Testis (tissue), 2 donors: ENCODE measurements at regions not wholly inside any gene's neighbourhood (a gene's known extent, or its start where the extent isn't known, plus 50 kb on each side); places are given as distances from the start of the nearest gene placed in this dataset.

Experiments used
- POLR2A ChIP-seq: fragments of 450-650 bp; IDR thresholded peaks from one replicate; pipeline ENCODE4 v1.6.1; 2017; ENCODE audit warnings: antibody characterized with exemption, mild to moderate bottlenecking, moderate library complexity
- TF ChIP-seq, protein P1 (sequence below), 3 experiments: fragments of 450-650 bp in 2 of 3; fragments of 200-600 bp in 1 of 3; sonication (generic) in 1 of 3; IDR thresholded peaks; one replicate each; pipeline ENCODE4 v1.5.1; 2016 to 2019; ENCODE audit warnings: antibody characterized with exemption in 3 of 3, mild to moderate bottlenecking in 2 of 3, moderate library complexity in 1 of 3

DNA sequence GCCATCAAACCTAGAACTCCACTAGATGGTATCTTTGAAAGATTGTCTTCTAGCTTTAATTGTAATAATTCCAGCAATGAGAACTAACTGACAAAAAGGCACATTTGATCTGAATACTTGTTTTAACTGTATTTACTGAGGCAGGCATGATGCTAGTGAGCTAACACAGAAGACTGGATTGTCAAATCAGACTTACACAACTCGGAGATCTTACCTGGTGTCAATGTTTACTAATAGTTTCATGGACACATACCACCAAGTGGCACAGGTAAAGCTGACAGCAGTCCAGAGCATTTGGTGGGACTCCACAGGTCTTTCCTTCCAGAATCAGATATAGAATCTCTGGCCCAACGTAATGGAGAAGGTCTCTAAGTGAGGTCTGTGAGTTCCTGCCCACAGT, 229.9 kb upstream of the BOD1L1 start:
- TF ChIP-seq, protein P1, sequence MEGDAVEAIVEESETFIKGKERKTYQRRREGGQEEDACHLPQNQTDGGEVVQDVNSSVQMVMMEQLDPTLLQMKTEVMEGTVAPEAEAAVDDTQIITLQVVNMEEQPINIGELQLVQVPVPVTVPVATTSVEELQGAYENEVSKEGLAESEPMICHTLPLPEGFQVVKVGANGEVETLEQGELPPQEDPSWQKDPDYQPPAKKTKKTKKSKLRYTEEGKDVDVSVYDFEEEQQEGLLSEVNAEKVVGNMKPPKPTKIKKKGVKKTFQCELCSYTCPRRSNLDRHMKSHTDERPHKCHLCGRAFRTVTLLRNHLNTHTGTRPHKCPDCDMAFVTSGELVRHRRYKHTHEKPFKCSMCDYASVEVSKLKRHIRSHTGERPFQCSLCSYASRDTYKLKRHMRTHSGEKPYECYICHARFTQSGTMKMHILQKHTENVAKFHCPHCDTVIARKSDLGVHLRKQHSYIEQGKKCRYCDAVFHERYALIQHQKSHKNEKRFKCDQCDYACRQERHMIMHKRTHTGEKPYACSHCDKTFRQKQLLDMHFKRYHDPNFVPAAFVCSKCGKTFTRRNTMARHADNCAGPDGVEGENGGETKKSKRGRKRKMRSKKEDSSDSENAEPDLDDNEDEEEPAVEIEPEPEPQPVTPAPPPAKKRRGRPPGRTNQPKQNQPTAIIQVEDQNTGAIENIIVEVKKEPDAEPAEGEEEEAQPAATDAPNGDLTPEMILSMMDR (IDR thresholded peaks at IDR 0.05) = no peak
- TF ChIP-seq POLR2A = no peak
